ENCODE measurements at regions not wholly inside any gene's neighbourhood (a gene's known extent, or its start where the extent isn't known, plus 50 kb on each side); places are given as distances from the start of the nearest gene placed in this dataset.
"Not testable (repeated sequence)": the region's sequence is repeated elsewhere in the genome, so short reads cannot be mapped to it uniquely, and the experiment has no call there.

- DNase-seq = no peak
These were observed 859.3 kb upstream of the AADAT start for GRCh38 chr4:170949084-170949483.

- DNase-seq = no peak
These were observed 850.4 kb upstream of the AADAT start for GRCh38 chr4:170940043-170940724.

- DNase-seq = no peak
These were observed 848.8 kb upstream of the AADAT start for GRCh38 chr4:170938588-170938987.

- DNase-seq = no peak
These were observed 841.6 kb upstream of the AADAT start for GRCh38 chr4:170931321-170931720.

GRCh38 chr4:170888660-170889059 lies 798.9 kb upstream of the AADAT start:
- DNase-seq = no peak

GRCh38 chr4:170887396-170887795 lies 797.6 kb upstream of the AADAT start:
- DNase-seq = peak; percentile 4

- DNase-seq = no peak
These were observed 795.3 kb upstream of the AADAT start for GRCh38 chr4:170884969-170885570.

- DNase-seq = not testable (repeated sequence)
These were observed 791.9 kb upstream of the AADAT start for GRCh38 chr4:170881646-170882045.

GRCh38 chr4:170875868-170876267 lies 786.1 kb upstream of the AADAT start:
- DNase-seq = peak; percentile 61

GRCh38 chr4:170872794-170873193 lies 783.0 kb upstream of the AADAT start:
- peak; percentile 32 for DNase-seq

- DNase-seq = no peak
These were observed 778.4 kb upstream of the AADAT start for GRCh38 chr4:170868170-170868569.

GRCh38 chr4:170854097-170854496 lies 764.3 kb upstream of the AADAT start:
- DNase-seq = no peak

GRCh38 chr4:170853422-170854021 lies 763.8 kb upstream of the AADAT start:
- peak; percentile 75 for DNase-seq

- peak; percentile 9 for DNase-seq
These were observed 760.2 kb upstream of the AADAT start for GRCh38 chr4:170849969-170850368.

GRCh38 chr4:170827562-170828274 lies 738.0 kb upstream of the AADAT start:
- DNase-seq = no peak

- no peak for DNase-seq
These were observed 729.0 kb upstream of the AADAT start for GRCh38 chr4:170818786-170819185.

- no peak for DNase-seq
These were observed 715.6 kb upstream of the AADAT start for GRCh38 chr4:170805352-170805751.

GRCh38 chr4:170804930-170805329 lies 715.2 kb upstream of the AADAT start:
- no peak for DNase-seq

- no peak for DNase-seq
These were observed 713.7 kb upstream of the AADAT start for GRCh38 chr4:170803492-170803891.

- DNase-seq = no peak
These were observed 712.0 kb upstream of the AADAT start for GRCh38 chr4:170801771-170802170.

- no peak for DNase-seq
These were observed 704.8 kb upstream of the AADAT start for GRCh38 chr4:170794525-170794924.

- DNase-seq = peak; percentile 42
These were observed 698.8 kb upstream of the AADAT start for GRCh38 chr4:170788540-170789051.

- DNase-seq = no peak
These were observed 687.9 kb upstream of the AADAT start for GRCh38 chr4:170777663-170778062.

GRCh38 chr4:170776983-170777382 lies 687.2 kb upstream of the AADAT start:
- DNase-seq = no peak

Data from DMS53 (cell line).